ENCODE measurements at regions not wholly inside any gene's neighbourhood (a gene's known extent, or its start where the extent isn't known, plus 50 kb on each side); places are given as distances from the start of the nearest gene placed in this dataset.

DNA sequence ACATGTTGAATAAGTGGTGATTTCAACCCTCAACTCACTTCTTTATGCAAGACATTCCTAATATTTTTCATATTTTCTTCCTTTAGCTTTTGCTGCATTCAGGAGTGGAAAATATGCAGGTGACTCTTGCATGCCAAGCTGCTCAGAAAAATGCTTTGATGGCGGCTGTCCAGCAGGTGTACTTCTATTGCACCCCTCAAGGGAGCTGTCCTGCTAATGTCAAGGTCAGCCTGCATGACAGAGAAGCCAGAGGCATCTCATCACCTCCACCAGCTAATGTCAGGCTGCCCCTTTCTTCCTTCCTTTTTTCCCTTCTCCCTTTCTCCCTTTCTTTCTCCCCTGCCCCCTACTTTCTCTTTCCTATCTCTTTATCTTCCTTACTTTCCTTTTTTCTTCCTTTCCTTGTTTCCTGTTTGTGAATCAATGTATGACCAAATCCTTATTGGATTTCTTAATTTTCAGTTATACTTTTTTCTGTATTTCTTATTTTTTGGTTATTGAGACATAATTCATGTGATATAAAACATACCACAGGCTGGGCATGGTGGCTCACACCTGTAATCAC lies 112.2 kb downstream of the CD164 start:
- TF ChIP-seq, protein P1, sequence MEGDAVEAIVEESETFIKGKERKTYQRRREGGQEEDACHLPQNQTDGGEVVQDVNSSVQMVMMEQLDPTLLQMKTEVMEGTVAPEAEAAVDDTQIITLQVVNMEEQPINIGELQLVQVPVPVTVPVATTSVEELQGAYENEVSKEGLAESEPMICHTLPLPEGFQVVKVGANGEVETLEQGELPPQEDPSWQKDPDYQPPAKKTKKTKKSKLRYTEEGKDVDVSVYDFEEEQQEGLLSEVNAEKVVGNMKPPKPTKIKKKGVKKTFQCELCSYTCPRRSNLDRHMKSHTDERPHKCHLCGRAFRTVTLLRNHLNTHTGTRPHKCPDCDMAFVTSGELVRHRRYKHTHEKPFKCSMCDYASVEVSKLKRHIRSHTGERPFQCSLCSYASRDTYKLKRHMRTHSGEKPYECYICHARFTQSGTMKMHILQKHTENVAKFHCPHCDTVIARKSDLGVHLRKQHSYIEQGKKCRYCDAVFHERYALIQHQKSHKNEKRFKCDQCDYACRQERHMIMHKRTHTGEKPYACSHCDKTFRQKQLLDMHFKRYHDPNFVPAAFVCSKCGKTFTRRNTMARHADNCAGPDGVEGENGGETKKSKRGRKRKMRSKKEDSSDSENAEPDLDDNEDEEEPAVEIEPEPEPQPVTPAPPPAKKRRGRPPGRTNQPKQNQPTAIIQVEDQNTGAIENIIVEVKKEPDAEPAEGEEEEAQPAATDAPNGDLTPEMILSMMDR (IDR thresholded peaks at IDR 0.05) = no peak
- no peak for TF ChIP-seq POLR2A (IDR thresholded peaks at IDR 0.05)
- no peak for TF ChIP-seq POLR2AphosphoS5 (IDR thresholded peaks at IDR 0.05)
- no peak for TF ChIP-seq EP300 (IDR thresholded peaks at IDR 0.05; ENCODE audit: low read depth)
